GM18909 (cell line): ENCODE measurements at regions not wholly inside any gene's neighbourhood (a gene's known extent, or its start where the extent isn't known, plus 50 kb on each side); places are given as distances from the start of the nearest gene placed in this dataset.

Source experiments
- ATAC-seq: cut with Tn5 transposase; IDR thresholded peaks from one replicate; pipeline ENCODE4 v1.9.1; 2021; ENCODE audit warnings: mild to moderate bottlenecking; ENCODE audit not compliant: unreplicated experiment, poor library complexity

- ATAC-seq, result no peak
Observed at GRCh38 chr15:96028620-96029019, 301.9 kb upstream of the NR2F2 start.

GRCh38 chr15:96029172-96029571 lies 301.3 kb upstream of the NR2F2 start:
- no peak for ATAC-seq

- ATAC-seq, result no peak
Observed at GRCh38 chr15:96031426-96032110, 298.9 kb upstream of the NR2F2 start.

- no peak for ATAC-seq
Observed at GRCh38 chr15:96035091-96035490, 295.4 kb upstream of the NR2F2 start.

- ATAC-seq, result no peak
Observed at GRCh38 chr15:96035635-96036034, 294.9 kb upstream of the NR2F2 start.

GRCh38 chr15:96037584-96037983 lies 292.9 kb upstream of the NR2F2 start:
- ATAC-seq, result peak; percentile 60

- ATAC-seq, result no peak
Observed at GRCh38 chr15:96038131-96038530, 292.4 kb upstream of the NR2F2 start.

- peak; percentile 33 for ATAC-seq
Observed at GRCh38 chr15:96038650-96039049, 291.9 kb upstream of the NR2F2 start.

- no peak for ATAC-seq
Observed at GRCh38 chr15:96041982-96042733, 288.3 kb upstream of the NR2F2 start.

GRCh38 chr15:96042734-96043224 lies 287.7 kb upstream of the NR2F2 start:
- ATAC-seq, result peak; percentile 85

- no peak for ATAC-seq
Observed at GRCh38 chr15:96043591-96044171, 286.8 kb upstream of the NR2F2 start.

- ATAC-seq, result no peak
Observed at GRCh38 chr15:96046620-96047240, 283.8 kb upstream of the NR2F2 start.

- ATAC-seq, result no peak
Observed at GRCh38 chr15:96047255-96047931, 283.1 kb upstream of the NR2F2 start.

- no peak for ATAC-seq
Observed at GRCh38 chr15:96049323-96049722, 281.2 kb upstream of the NR2F2 start.

- no peak for ATAC-seq
Observed at GRCh38 chr15:96049766-96050165, 280.7 kb upstream of the NR2F2 start.

GRCh38 chr15:96051598-96051997 lies 278.9 kb upstream of the NR2F2 start:
- no peak for ATAC-seq

GRCh38 chr15:96052154-96052553 lies 278.3 kb upstream of the NR2F2 start:
- ATAC-seq, result no peak

- no peak for ATAC-seq
Observed at GRCh38 chr15:96052572-96053030, 277.9 kb upstream of the NR2F2 start.

GRCh38 chr15:96053031-96053780 lies 277.3 kb upstream of the NR2F2 start:
- ATAC-seq, result no peak
